ENCODE measurements at regions not wholly inside any gene's neighbourhood (a gene's known extent, or its start where the extent isn't known, plus 50 kb on each side); places are given as distances from the start of the nearest gene placed in this dataset.

- TF ChIP-seq CTCF (IDR thresholded peaks at IDR 0.05; ENCODE audit: low read depth, low read length): no peak
- H3K4me3 ChIP-seq (ENCODE audit: low read depth, low read length): no peak overlapping the region
Measured at GRCh38 chr4:58127680-58128079, 1017.5 kb upstream of the IGFBP7 start.

GRCh38 chr4:58119298-58119697 lies 1009.1 kb upstream of the IGFBP7 start:
- H3K4me3 ChIP-seq (ENCODE audit: low read depth, low read length): no peak overlapping the region
- no peak for TF ChIP-seq CTCF (IDR thresholded peaks at IDR 0.05; ENCODE audit: low read depth, low read length)

- TF ChIP-seq CTCF (IDR thresholded peaks at IDR 0.05; ENCODE audit: low read depth, low read length): no peak
- H3K4me3 ChIP-seq (ENCODE audit: low read depth, low read length): no peak overlapping the region
Measured at GRCh38 chr4:58113126-58113525, 1002.9 kb upstream of the IGFBP7 start.

- no peak for TF ChIP-seq CTCF (IDR thresholded peaks at IDR 0.05; ENCODE audit: low read depth, low read length)
- no peak overlapping the region for H3K4me3 ChIP-seq (ENCODE audit: low read depth, low read length)
Measured at GRCh38 chr4:58111818-58112217, 1001.6 kb upstream of the IGFBP7 start.

- H3K4me3 ChIP-seq (ENCODE audit: low read depth, low read length): no peak overlapping the region
- TF ChIP-seq CTCF (IDR thresholded peaks at IDR 0.05; ENCODE audit: low read depth, low read length): no peak
Measured at GRCh38 chr4:58093352-58093751, 983.2 kb upstream of the IGFBP7 start.

GRCh38 chr4:58090539-58090938 lies 980.4 kb upstream of the IGFBP7 start:
- TF ChIP-seq CTCF (IDR thresholded peaks at IDR 0.05; ENCODE audit: low read depth, low read length): no peak
- H3K4me3 ChIP-seq (ENCODE audit: low read depth, low read length): no peak overlapping the region

GRCh38 chr4:58081356-58081755 lies 971.2 kb upstream of the IGFBP7 start:
- TF ChIP-seq CTCF (IDR thresholded peaks at IDR 0.05; ENCODE audit: low read depth, low read length): no peak
- H3K4me3 ChIP-seq (ENCODE audit: low read depth, low read length): no peak overlapping the region

Measured in WI38 (cell line).